ENCODE measurements at regions not wholly inside any gene's neighbourhood (a gene's known extent, or its start where the extent isn't known, plus 50 kb on each side); places are given as distances from the start of the nearest gene placed in this dataset.

DNA sequence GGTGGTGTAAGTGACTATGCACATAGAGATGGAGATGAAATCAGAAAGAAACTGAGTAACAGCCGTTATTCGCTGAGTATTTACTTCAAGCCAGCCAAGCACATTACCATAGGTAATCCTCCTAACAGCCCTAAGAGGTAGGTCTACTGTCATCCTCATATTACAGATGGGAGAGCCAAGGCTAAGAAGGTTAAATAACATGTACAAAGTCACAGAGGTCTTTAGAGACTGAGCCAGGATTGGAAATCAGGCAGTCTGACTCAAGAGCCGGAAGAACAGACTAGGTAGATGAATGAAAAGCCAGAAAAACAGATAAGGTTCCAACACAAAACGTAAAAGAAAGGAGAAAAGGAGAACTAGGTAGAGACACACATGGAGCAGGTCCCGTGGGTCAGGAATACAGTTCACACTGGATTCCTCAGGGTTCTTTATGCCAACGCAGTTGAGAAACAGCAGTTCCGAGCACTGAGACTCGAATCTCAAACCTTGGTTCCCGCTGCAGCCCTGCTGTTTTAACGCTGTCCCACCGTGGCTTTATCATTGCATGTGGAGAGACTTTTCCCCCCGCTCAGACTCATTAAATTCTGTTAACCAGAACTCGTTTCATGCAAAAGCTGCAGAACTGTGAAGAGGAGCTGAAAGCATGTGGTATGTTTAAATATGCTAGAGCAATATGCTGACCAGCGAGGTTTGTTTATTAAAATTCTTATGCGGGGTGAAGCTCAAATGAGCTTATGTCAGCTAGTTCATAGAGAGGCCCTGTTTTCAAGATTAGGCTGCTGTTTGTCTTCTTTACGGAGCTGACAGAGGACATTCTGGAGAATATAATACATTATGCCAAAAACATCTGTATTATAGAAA, 537.9 kb downstream of the CD83 start:
- DNase-seq, result no peak

DNA sequence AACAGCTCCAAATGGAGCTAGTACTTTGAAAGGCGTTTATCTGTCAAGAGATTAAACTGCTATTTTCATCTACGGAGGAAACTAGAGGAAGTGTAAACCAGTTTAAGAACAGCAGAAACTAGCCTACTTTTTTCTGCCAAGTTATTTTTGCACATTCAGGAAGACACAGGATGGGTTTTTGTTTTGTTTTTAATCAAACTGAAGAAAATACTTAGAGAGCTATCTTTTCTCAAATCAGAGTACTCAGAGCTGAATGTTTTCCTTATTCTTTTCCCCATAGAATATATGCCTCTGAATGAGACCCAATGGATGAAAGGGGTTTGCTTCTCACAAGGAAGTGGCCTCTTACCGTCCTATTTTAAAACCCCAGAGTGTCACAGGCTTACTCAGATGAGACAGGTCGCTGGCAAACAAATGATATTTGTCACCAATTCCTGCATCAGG, 538.5 kb downstream of the CD83 start:
- DNase-seq, result no peak

DNA sequence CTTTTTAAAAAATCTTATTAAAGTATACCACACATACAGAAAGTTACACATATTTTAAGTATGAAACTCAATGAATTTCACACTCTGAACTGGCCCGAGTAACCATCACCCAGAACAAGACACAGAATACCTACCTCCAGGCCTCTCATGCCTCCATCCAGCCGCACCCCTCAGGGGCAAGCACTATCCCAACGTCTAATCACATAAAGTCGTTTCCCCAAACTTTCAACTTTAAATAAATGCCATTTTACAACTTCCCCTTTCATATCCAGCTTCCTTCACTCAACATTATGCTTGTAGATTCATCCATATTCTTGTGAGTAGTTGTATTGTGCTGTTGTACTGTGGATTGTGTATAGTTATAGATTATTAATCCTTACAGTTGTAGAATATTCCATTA, 539.1 kb downstream of the CD83 start:
- DNase-seq, result no peak

- DNase-seq, result no peak
These were observed 540.5 kb downstream of the CD83 start for GRCh38 chr6:14658030-14658429.

GRCh38 chr6:14658886-14659561, 541.5 kb downstream of the CD83 start:
- no peak for DNase-seq

GRCh38 chr6:14659841-14660240, 542.3 kb downstream of the CD83 start:
- DNase-seq, result no peak

DNA sequence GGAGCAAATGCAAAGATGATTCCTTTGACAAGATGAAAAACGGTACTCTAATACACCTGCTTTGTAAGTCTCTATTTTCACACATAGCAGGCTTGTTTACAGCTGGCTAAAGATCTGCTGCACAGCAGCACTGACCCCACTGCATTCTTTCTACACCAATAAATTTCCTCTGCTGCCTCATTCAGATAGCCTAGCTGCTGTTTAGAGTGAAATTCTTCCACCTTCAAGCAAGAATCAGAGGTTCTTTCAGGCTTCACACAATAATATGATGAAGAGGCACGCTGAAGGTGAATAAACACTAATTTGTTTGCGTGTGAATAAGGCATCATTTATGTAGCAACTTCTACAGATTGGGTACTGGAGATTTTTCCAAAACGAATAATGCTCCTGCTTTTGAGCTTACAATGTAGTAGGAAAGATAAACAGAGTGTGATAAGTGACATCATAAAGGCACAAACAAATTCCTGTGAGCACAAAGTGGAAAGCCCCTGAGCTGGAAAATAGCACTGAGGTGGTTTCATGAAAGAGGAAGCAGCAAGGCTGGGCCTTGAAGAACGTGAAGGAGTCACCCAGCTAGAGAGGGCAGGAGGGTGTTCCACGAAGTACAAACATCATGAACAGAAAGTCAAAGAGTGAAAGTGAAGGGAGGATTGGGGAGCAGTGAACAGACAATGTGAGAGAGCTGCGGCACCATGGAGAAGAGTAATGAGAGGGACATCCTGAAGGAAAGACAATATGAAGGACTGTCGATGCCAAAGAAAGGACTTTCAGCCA, 543.4 kb downstream of the CD83 start:
- DNase-seq, result peak; percentile 12

- DNase-seq, result no peak
These were observed 544.1 kb downstream of the CD83 start for GRCh38 chr6:14661691-14662090.

- peak; percentile 18 for DNase-seq
These were observed 546.6 kb downstream of the CD83 start for GRCh38 chr6:14664112-14664601.

- DNase-seq, result no peak
These were observed 547.2 kb downstream of the CD83 start for GRCh38 chr6:14664621-14665315.

DNA sequence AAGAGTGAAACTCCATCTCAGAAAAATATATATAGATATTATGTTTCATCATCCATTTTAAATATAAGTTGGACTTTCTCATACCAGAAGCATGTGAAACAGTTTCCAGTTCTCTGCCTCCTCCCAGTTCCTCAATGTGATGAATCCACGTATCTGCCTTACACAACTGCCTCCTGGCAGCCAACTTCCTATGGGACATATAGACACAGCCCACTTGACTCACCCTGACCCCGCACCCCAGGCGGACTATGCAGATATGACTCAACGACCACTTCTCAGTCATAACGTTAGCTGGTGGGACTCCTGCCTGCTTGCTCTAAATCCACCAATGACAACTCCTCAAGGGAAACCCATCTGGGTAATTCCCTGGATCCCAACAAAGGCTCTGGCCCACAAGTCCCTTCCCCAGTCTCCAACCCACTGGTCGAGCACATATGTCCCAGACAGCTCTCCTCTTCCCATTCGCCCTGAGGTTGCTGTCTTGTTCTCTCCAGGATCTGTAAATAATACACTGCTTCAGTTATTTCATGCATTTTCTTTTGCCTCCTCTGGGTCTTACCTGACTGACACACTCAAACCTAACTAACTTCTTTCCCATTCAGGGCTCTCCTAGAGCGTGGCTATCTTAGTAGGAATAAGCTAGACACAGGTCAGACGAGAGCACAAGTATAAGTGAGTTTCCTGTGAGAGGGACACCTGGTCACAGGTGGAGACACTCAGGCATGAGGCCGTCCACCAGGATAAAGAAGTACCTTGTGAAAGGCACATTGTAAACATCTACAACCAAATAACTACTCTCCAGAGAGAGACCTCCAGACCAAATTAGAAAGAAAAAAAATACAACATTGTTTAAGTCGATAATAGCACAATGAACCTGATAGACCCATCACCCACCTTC, 548.5 kb downstream of the CD83 start:
- no peak for DNase-seq

GRCh38 chr6:14670806-14671205, 553.2 kb downstream of the CD83 start:
- no peak for DNase-seq

DNA sequence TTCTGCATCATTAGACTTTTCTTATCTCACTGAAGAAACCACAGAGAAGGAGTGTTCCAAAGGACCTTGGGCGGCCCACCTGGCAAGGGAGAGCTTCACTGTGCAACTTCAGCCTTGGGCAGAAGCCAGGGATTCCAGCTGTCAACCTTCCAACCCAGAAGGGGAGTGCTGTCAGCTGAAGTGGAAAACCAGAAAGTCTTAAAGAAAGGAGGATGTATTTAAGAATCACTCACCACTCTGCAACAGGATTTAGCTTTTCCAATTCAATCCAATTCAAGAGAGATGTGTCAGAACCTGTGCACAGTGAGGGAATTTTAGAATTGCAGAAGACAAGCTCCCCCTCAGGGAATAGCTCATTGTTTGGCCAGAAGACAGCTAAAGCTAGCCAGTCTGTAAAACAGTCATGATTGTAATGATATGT, 553.7 kb downstream of the CD83 start:
- no peak for DNase-seq

- DNase-seq, result no peak
These were observed 554.4 kb downstream of the CD83 start for GRCh38 chr6:14671937-14672336.

- no peak for DNase-seq
These were observed 555.6 kb downstream of the CD83 start for GRCh38 chr6:14673201-14673600.

- no peak for DNase-seq
These were observed 556.9 kb downstream of the CD83 start for GRCh38 chr6:14674458-14674857.

DNA sequence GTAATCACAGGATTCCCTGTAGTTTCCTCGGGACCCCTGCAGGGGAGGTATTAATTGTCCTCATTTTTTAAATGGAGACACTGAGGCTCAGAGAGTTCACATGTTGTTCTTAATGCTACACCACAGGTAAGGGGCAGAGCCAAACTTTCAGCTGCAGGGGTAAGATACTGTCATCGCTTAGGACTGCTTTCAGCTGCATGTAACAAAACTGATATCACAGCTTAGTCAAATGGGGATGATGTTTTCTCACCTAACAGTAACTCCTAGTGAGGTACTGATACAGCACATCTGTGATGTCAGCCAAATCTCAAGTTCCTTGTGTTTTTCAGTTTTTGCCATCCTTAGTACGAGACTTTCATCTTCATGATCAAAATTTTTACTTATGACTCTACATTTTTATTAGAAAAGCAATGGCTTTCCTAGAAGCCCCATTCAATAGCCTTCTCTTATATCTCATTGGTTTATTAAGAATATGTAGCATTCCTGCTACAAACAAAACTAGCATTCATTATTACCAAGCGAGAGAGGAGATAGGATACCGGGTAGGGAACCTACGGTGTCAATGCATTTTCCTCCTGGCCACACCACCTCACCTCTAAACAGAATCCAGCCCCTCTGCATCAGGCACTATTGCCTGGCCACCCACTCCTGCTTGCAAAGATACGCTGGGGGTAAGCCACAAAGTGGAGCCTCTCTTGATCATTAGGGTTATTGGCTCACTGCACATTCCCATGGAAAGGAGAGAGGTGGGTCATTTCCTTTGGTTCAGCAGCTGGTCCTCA, 557.5 kb downstream of the CD83 start:
- no peak for DNase-seq

GRCh38 chr6:14676064-14676463, 558.5 kb downstream of the CD83 start:
- no peak for DNase-seq

GRCh38 chr6:14676977-14677781, 559.6 kb downstream of the CD83 start:
- DNase-seq, result no peak
